ENCODE measurements at regions not wholly inside any gene's neighbourhood (a gene's known extent, or its start where the extent isn't known, plus 50 kb on each side); places are given as distances from the start of the nearest gene placed in this dataset.

GRCh38 chr15:26125664-26126063 lies 262.5 kb upstream of the ATP10A start:
- TF ChIP-seq, protein P1, sequence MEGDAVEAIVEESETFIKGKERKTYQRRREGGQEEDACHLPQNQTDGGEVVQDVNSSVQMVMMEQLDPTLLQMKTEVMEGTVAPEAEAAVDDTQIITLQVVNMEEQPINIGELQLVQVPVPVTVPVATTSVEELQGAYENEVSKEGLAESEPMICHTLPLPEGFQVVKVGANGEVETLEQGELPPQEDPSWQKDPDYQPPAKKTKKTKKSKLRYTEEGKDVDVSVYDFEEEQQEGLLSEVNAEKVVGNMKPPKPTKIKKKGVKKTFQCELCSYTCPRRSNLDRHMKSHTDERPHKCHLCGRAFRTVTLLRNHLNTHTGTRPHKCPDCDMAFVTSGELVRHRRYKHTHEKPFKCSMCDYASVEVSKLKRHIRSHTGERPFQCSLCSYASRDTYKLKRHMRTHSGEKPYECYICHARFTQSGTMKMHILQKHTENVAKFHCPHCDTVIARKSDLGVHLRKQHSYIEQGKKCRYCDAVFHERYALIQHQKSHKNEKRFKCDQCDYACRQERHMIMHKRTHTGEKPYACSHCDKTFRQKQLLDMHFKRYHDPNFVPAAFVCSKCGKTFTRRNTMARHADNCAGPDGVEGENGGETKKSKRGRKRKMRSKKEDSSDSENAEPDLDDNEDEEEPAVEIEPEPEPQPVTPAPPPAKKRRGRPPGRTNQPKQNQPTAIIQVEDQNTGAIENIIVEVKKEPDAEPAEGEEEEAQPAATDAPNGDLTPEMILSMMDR (IDR thresholded peaks at IDR 0.05; ENCODE audit: insufficient read depth, low read length), result no peak
- TF ChIP-seq POLR2AphosphoS5 (IDR thresholded peaks at IDR 0.05; ENCODE audit: low read depth), result no peak
- no peak for TF ChIP-seq REST (IDR thresholded peaks at IDR 0.05; ENCODE audit: insufficient replicate concordance, low read depth)

Measured in HL-60 (cell line).